SJCRH30 (cell line): ENCODE measurements at regions not wholly inside any gene's neighbourhood (a gene's known extent, or its start where the extent isn't known, plus 50 kb on each side); places are given as distances from the start of the nearest gene placed in this dataset.
"Not testable (repeated sequence)": the region's sequence is repeated elsewhere in the genome, so short reads cannot be mapped to it uniquely, and the experiment has no call there.

Experiments
- DNase-seq, 2 experiments: peaks; one replicate each; pipeline ENCODE4 v3.0.0-alpha.2; 2015 to 2020
- H3K27ac ChIP-seq: fragments of 250-450 bp; sonication (Bioruptor Pico); 2 replicates; pipeline ENCODE4 v1.5.1; 2020; ENCODE audit warnings: mild to moderate bottlenecking, moderate library complexity
- H3K27me3 ChIP-seq: fragments of 250-450 bp; sonication (Bioruptor Pico); 2 replicates; pipeline ENCODE4 v1.5.1; 2020; ENCODE audit warnings: mild to moderate bottlenecking, moderate library complexity
- H3K36me3 ChIP-seq: fragments of 250-450 bp; sonication (Bioruptor Pico); 2 replicates; pipeline ENCODE4 v1.5.1; 2020; ENCODE audit warnings: mild to moderate bottlenecking, moderate library complexity
- H3K4me1 ChIP-seq: fragments of 250-450 bp; sonication (Bioruptor Pico); 2 replicates; pipeline ENCODE4 v1.5.1; 2020; ENCODE audit warnings: mild to moderate bottlenecking, moderate library complexity
- H3K4me3 ChIP-seq: fragments of 250-450 bp; sonication (Bioruptor Pico); 2 replicates; pipeline ENCODE4 v1.5.1; 2020; ENCODE audit warnings: mild to moderate bottlenecking, moderate library complexity
- H3K9me3 ChIP-seq: fragments of 250-450 bp; sonication (Bioruptor Pico); replicated peaks from 2 replicates; pipeline ENCODE4 v1.5.1; 2020; ENCODE audit warnings: mild to moderate bottlenecking, moderate library complexity

GRCh38 chr6:839201-839600 lies 146.3 kb upstream of the EXOC2 start:
- no peak overlapping the region for H3K4me3 ChIP-seq
- H3K4me1 ChIP-seq = no peaks in the 10 kb centered on the region
- no peak for DNase-seq
- no peaks in the 10 kb centered on the region for H3K36me3 ChIP-seq
- H3K9me3 ChIP-seq = no peaks in the 10 kb centered on the region
- no peaks in the 10 kb centered on the region for H3K27me3 ChIP-seq
- H3K27ac ChIP-seq = no peak overlapping the region

DNA sequence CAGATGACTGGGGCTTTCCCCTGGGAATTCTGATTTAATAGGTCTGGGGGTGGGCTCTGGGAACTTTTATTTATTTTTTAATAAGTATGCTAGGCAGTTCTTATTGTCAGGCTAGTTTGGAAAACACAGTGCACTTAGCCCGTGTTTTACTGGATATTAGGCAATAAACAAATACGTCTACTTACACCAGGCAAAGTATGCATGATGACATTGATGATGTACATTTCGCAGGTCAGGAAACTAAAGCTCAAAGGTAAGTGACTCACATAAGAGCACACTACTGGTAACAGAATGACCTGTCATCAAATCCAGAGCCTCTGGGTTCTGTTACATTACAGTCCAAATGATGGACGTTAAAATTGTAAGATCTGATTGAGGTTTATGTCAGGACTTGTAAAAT lies 144.4 kb upstream of the EXOC2 start:
- Histone ChIP-seq H3K4me1 (no peaks in the 10 kb centered on the region), H3K27ac (no peak overlapping the region), H3K9me3 (no peaks in the 10 kb centered on the region), H3K36me3 (no peaks in the 10 kb centered on the region), H3K4me3 (no peak overlapping the region), H3K27me3 (no peaks in the 10 kb centered on the region)
- DNase-seq = no peak

- Histone ChIP-seq H3K4me1 (no peaks in the 10 kb centered on the region), H3K36me3 (no peaks in the 10 kb centered on the region), H3K27me3 (no peaks in the 10 kb centered on the region), H3K4me3 (no peak overlapping the region), H3K27ac (no peak overlapping the region), H3K9me3 (no peaks in the 10 kb centered on the region)
- no peak for DNase-seq
Measured at GRCh38 chr6:836276-836853, 143.4 kb upstream of the EXOC2 start.

GRCh38 chr6:835476-836160 lies 142.7 kb upstream of the EXOC2 start:
- Histone ChIP-seq H3K27ac (no peak overlapping the region), H3K27me3 (no peaks in the 10 kb centered on the region), H3K4me3 (no peak overlapping the region), H3K9me3 (no peaks in the 10 kb centered on the region), H3K4me1 (no peaks in the 10 kb centered on the region), H3K36me3 (no peaks in the 10 kb centered on the region)
- no peak for DNase-seq

DNA sequence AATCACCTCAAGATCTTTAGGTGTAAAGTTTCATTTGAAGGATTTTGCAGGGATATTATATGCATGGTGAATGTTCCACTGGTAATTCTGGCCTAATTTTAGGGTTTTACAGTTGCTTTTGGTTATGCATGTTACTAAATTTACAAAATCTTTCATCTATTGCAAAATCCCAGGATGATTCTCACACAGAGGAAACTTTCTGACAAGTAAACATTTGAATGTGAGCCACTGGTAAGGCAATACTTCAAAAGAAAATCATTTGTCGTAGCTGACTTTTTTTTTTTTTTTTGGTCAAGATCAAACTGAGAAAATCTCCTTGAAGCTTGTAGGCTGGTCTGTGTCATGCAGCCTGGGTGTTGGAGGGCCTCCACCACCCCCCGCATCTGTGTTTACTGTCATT lies 141.9 kb upstream of the EXOC2 start:
- Histone ChIP-seq H3K27me3 (no peaks in the 10 kb centered on the region), H3K36me3 (no peaks in the 10 kb centered on the region), H3K4me1 (no peaks in the 10 kb centered on the region), H3K4me3 (no peak overlapping the region), H3K27ac (no peak overlapping the region), H3K9me3 (no peaks in the 10 kb centered on the region)
- no peak for DNase-seq

- H3K27ac ChIP-seq = no peak overlapping the region
- H3K4me1 ChIP-seq = no peaks in the 10 kb centered on the region
- DNase-seq = no peak
- H3K27me3 ChIP-seq = no peaks in the 10 kb centered on the region
- no peaks in the 10 kb centered on the region for H3K9me3 ChIP-seq
- no peak overlapping the region for H3K4me3 ChIP-seq
- no peaks in the 10 kb centered on the region for H3K36me3 ChIP-seq
Measured at GRCh38 chr6:834190-834589, 141.3 kb upstream of the EXOC2 start.

DNA sequence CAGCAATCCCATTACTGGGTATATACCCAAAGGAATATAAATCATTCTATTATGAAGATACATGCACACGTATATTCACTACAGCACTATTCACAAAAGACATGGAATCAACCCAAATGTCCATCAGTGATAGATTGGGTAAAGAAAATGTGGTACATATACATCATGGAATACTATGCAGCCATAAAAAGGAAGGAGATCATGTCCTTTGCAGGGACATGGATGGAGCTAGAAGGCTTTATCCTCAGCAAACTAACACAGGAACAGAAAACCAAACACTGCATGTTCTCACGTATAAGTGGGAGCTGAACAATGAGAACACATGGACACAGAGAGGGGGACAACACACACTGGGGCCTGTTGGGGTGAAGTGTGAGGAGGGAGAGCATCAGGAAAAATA lies 139.9 kb upstream of the EXOC2 start:
- H3K36me3 ChIP-seq, H3K4me3 ChIP-seq, H3K27ac ChIP-seq, H3K4me1 ChIP-seq, DNase-seq, H3K27me3 ChIP-seq, H3K9me3 ChIP-seq: not testable (repeated sequence)

DNA sequence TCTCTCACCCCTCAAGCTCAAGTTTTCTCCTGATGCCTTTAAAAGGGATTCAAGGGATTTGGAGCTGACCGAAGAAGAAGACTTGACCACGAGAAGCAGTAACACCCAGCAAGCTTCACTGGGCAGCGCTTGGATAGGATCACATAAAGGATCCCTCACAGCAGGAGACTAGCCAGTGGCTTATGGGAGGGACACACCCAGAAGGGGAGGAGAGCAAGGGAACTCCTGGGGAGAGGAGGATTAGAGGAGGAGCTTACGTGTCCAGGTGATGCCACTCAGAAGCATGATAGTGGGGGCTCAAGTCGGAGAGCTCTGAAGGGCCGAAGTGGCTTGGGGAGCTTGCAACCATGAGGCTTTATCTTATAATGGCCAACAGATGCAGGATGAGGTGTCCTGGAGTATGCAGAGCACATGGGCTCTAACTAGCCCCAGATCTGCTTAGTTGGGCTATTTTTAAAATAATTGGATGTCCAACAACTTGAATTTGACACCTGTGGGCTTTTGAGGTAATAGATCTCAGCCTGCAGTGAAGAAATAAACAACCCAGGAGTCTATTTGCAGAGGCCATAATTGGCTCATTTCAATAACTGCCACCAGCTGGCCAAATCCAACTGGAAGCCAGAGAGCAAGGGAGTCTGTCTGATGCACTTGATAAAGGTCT lies 137.9 kb upstream of the EXOC2 start:
- Histone ChIP-seq H3K4me3 (no peak overlapping the region), H3K27ac (no peak overlapping the region), H3K9me3 (no peaks in the 10 kb centered on the region), H3K27me3 (no peaks in the 10 kb centered on the region), H3K4me1 (no peaks in the 10 kb centered on the region), H3K36me3 (no peaks in the 10 kb centered on the region)
- DNase-seq = no peak

- no peaks in the 10 kb centered on the region for H3K9me3 ChIP-seq
- DNase-seq = no peak
Measured at GRCh38 chr6:829656-830055, 136.7 kb upstream of the EXOC2 start.

GRCh38 chr6:827431-827830 lies 134.5 kb upstream of the EXOC2 start:
- Histone ChIP-seq H3K9me3 (no peaks in the 10 kb centered on the region), H3K36me3 (no peaks in the 10 kb centered on the region), H3K27me3 (no peaks in the 10 kb centered on the region), H3K27ac (no peak overlapping the region), H3K4me3 (no peak overlapping the region), H3K4me1 (no peaks in the 10 kb centered on the region)
- DNase-seq = no peak

More at GRCh38 chr6:829656-830055, 136.7 kb upstream of the EXOC2 start:
- no peak overlapping the region for H3K27ac ChIP-seq
- no peaks in the 10 kb centered on the region for H3K27me3 ChIP-seq
- H3K4me3 ChIP-seq = no peak overlapping the region
- H3K4me1 ChIP-seq = no peaks in the 10 kb centered on the region
- no peaks in the 10 kb centered on the region for H3K36me3 ChIP-seq

DNA sequence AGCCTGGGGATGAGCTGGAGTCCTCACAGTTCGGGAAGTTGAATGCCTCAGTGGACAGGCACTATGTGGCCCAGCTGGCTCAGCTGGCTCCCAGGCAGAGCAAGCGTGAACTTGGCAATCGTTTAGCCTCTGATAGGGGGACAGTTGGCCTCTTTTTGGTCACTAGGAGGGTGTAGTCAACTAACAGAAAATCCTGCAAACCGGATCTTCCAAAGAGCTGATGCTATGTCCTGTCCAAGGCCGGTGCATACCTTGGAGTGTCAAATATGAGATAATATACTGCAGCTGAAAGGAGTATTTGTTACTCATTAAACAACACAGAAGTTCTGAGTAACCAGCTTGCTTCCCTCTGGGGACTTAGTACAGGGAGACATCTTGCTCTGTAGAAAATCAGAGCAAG lies 126.2 kb upstream of the EXOC2 start:
- H3K27me3 ChIP-seq = no peaks in the 10 kb centered on the region
- H3K9me3 ChIP-seq = no peaks in the 10 kb centered on the region
- DNase-seq = no peak
- H3K27ac ChIP-seq = no peak overlapping the region
- no peak overlapping the region for H3K4me3 ChIP-seq
- H3K4me1 ChIP-seq = no peaks in the 10 kb centered on the region
- H3K36me3 ChIP-seq = no peaks in the 10 kb centered on the region

- Histone ChIP-seq H3K4me1 (no peaks in the 10 kb centered on the region), H3K27ac (no peak overlapping the region), H3K27me3 (no peaks in the 10 kb centered on the region), H3K9me3 (no peaks in the 10 kb centered on the region), H3K36me3 (no peaks in the 10 kb centered on the region), H3K4me3 (no peak overlapping the region)
- no peak for DNase-seq
Measured at GRCh38 chr6:818196-818595, 125.3 kb upstream of the EXOC2 start.

GRCh38 chr6:816510-817084 lies 123.7 kb upstream of the EXOC2 start:
- Histone ChIP-seq H3K36me3 (no peaks in the 10 kb centered on the region), H3K27me3 (no peaks in the 10 kb centered on the region), H3K4me1 (no peaks in the 10 kb centered on the region), H3K27ac (no peak overlapping the region), H3K4me3 (no peak overlapping the region), H3K9me3 (no peaks in the 10 kb centered on the region)
- no peak for DNase-seq

DNA sequence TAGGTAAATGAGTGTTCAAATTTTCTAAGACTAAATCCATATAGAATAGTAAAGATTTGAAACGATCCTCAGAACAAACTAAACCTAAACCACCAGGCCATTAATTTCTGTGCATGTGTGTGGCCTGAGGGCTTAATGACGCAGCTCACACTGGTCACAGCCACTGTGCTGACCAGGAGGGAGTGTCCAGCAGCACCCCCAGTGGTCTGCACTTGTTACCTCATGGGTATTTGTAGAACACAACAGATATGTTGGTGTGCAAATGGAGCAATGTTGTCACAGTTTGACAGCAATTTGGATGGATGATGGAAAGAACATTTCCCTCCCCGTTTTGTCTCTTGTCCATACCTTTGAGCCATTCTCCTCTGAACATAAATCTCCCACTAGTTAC lies 122.4 kb upstream of the EXOC2 start:
- Histone ChIP-seq H3K9me3 (no peaks in the 10 kb centered on the region), H3K27me3 (no peaks in the 10 kb centered on the region), H3K4me3 (no peak overlapping the region), H3K36me3 (no peaks in the 10 kb centered on the region), H3K4me1 (no peaks in the 10 kb centered on the region), H3K27ac (no peak overlapping the region)
- peak; percentile 3 to 5 for DNase-seq
